OCI-M1 (cell line): ENCODE measurements at regions not wholly inside any gene's neighbourhood (a gene's known extent, or its start where the extent isn't known, plus 50 kb on each side); places are given as distances from the start of the nearest gene placed in this dataset.

Source experiments
- DNase-seq: peaks from one replicate; lab custom pipeline; 2025; lab: John Stamatoyannopoulos, UW

DNA sequence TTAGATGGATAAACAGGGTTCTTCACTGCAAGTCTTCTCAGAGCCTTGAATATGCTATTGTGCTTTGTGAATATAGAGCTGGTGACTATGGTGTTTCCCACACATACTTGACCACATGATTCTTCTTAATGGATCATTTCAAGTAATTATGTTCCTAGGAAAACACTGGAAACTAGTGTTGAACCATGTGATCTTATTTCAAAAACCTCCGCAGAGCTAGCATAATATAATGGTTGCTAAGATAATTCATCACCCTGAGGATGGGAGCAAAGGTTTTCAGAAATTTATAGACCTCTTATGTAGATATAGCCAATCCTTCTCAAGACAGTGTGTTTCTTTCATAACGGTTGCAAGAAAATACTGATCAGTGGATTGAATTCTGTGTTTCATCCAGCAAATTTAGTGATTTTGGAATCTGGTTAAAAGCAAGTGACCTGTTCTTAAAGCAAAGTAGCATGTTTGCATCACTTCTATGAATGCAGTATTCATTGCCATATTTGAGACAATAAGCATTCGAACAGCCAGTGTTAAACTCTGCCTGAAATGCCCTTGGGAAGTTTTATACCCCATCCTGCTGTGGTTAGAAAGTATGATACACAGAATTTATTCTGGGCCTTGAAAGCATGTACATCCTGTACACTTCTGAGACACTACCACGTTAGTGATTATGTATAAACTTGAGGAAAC, 341.0 kb upstream of the E2F7 start:
- no peak for DNase-seq

DNA sequence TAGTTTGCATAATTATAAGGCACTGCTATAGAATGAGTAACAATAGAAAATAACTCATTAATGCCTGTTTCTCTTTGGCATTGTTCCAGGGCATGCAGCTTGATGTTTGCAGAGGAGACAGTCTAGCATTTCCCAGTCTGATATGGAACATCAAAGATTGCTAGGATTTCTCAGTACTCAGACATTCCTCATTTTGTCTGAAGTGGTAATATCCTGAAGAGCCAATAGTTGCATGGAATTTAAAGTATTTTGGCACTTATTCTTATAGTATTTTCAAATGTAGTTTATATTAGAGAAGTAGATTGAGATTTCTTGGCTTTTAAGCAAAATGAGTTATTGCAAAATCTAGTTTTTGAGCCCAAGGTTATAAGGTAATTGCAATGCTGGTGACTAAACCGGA, 337.3 kb upstream of the E2F7 start:
- no peak for DNase-seq

DNA sequence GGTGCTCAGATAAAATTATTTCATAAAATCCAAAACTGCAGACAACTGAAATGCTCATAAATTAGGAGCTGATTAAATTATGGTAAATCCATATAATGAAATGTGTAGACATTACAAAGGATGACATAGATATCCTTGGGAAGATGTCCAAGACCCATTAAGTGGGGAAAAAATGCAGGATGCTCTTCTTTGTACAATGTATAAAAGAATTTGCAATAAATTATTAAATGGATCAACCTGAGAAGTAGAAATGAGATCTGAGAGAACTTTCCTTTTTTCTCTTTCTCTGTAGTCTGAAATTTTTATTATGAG, 336.4 kb upstream of the E2F7 start:
- DNase-seq, result no peak

DNA sequence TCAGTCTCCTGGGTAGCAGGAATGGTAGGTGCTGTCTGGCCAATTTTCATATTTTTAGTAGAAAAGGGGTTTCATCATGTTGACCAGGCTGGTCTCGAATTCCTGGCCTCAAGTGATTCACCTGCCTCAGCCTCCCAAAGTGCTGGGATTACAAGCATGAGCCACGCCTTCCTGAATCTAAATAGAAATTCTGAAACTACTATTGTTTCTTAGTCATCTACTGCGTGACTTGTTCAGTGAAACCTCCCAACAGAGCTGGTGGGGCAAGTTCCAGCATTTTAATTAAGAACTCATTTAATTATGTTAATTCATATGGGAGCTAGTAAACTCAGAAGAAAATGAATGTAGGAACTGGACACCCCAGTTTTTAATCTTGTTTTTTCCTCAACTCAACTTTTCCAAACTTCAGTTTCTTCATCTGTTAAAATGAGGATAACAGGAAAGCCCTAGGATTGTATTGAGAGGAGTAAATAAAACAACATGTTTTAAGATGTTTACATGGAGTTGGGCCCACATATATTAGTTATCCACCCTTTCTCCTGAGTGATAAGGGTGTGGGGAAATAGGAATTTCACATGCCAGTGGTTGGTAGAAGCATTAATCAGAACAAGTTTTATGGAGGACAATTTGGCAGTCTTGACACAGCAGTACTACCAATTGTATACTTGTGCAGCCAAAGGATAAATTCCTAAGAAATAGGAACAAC, 335.8 kb upstream of the E2F7 start:
- DNase-seq, result no peak

DNA sequence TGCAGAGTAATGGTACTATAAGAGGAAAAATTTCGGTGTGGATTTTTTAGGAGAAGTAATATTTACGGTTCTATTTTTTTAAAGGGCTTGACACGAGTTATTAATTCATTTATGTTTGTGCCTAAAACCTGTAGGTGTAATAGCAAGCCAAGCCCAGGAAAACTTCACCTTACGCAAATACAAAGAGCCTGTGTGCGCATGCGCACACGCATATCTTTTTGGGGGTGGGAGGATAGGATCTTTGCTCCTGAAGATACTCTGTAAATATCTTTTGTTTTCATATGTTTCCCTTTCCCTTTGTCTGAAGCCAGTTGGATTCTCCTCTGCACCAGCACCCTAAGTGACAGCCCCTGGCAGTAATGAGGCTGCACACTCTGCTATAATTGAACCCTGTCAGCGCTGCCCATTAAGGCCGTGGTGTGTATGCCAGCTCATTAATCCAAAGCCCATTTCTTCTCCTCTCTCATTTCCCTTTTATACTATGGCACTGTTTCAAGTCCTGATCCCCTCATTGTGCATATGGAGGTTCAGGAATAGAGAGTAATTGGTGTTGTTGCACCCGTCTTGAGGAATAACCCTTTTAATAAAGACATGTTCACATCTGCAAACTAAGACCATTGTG, 327.2 kb upstream of the E2F7 start:
- no peak for DNase-seq

DNA sequence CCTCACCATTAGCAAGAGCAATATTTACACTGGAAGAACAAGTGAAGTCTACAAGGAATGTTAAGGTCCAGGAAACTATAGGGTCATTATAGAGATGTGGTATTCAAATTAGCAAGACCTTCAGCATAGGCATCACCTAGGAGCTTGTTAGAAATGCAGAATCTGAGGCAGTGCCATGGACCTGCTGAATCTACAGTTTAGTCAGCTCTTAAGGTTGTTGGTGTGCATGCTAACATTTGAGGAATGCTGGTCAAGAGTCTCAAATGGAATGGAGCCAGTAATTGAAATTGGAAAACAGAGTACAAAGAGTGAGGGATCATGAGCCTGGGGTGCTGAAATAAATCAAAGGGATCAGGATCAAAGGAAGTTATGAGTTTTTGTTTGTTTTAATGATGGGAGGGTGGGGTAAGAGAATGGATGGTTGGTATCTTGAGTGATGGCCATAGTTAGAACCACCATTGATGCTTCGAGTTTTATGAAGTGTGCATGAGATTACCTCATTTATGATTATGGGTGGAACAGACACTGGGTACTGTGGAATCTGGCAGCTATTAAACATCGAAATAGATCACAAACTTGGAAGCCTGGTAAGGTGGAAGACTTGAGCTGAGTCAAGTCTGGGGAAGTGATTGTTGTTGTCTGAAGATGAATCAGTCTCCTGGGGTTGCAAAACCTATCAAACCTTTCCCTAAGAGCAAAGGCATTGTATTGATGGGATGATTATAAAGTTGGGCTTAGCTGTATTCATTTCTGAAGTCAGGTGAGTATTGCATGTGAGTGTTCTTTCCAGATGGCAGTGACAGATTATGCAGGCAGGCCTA, 323.3 kb upstream of the E2F7 start:
- no peak for DNase-seq

DNA sequence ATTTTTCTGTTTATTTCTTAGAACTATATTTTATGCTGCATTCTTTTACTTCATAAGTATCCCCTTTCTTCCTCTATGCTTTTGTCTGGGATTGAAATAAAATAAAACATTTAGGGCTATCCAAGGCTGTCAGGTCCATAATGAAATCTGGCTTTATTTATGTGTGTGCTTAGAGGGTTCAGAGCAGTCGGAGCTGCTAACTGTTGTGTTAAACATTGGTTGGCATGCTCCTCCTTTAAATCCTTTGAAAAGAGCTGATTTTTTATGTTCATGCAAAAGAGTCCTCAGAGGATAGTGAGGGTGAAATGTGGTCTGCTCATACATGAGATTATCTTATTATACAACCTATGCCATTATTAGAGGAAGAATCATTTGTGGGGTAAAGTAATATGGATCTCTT, 322.3 kb upstream of the E2F7 start:
- no peak for DNase-seq

DNA sequence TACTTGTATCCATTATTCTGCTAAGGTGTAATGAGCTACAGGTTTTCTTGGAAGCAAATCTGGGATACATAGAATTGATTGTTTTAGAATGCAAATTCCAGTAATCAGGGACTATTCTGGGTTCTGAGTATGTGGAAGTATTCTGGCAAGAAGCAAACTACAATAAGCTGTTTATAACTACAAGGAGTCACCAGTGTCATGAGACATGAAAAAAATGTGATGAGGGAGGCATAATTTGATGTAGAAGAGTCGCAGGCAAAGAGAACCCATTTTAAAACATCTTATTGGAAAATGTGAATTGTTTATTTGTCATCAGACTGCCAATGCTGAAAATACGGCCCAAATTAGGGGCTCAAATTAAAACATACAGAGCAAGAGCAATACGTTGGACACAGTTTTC, 321.8 kb upstream of the E2F7 start:
- DNase-seq, result no peak

DNA sequence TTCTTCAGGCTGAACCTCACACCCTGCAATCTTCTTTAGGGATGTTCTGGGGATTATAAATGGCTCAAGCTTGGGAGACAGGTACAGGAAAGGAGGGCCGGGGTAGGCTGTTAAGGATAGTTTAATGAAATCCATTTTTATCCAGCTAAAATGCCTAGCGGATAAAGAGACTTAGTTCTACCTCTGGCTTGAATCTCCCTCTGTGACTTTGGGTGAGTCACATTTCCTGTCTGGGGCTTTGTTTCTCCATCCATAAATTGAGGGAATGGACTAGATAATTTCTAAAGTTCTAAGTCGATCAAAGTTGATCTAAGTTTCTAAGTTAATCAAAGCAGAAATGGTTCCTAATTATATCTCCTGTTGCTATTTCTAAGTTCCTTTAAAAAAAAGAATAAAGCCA, 319.6 kb upstream of the E2F7 start:
- DNase-seq, result no peak

DNA sequence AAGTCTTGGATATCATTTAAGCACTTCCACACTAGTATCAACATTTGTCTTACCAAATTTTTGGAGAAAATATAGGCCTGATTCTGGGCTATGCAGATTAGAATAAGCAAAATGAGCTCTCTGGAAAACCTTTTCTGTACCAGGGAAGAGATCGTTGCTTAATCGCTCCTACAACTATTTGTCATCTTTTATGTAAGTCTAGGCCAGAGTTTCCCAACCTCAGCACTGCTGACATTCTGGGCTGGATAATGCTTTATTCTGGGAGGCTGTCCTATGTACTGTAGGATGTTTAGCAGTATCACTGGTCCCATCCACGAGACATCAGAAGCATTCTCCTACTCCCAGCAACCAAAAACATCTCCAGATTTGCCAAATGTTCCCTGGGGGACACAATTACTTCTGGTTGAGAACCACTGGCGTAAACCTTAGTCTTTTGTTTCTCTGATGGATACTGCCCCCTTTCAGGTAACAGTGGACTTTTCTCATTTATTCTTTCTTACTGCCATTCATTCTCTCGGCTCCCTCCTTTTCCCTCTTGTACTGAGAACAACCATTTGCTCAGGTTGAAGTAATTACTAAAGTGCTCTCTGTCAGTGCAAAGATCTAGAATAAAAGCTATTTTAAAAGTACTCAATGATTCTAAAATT, 316.9 kb upstream of the E2F7 start:
- DNase-seq, result no peak

DNA sequence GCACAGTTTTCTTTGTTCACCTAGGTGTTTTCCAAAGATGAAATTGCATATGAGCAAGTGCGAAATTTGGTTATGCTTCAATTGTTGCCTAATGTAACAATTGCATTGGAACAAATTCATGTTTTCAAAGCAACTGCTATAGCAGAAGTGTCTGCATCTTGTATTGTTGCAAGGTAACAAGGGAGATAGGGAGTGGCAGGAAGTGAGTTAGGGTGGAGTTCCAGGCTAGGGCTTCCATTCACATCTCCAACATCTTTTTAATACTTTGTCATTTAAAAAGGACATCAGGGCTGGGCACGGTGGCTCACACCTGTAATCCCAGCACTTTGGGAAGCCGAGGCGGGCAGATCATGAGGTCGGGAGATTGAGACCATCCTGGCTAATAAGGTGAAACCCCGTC, 312.3 kb upstream of the E2F7 start:
- no peak for DNase-seq

DNA sequence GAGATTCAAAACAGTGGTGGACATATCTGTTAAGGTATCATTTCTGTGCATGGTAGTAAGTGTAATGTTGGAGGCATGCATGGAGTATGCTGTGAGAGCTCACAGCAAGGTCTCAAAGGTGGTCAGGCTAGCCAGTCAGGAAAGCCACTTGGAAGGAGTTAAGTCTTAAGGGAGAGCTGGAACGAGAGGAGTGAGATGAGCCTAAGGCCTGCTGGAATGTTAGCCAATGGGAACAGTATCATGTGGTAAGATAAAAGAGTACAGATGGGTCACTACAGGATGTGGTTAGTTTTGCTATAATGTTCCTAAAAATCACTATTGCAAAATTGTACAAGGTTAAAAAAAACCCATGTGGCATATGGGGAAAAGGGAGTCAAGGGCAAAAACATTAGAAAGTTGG, 311.7 kb upstream of the E2F7 start:
- no peak for DNase-seq

DNA sequence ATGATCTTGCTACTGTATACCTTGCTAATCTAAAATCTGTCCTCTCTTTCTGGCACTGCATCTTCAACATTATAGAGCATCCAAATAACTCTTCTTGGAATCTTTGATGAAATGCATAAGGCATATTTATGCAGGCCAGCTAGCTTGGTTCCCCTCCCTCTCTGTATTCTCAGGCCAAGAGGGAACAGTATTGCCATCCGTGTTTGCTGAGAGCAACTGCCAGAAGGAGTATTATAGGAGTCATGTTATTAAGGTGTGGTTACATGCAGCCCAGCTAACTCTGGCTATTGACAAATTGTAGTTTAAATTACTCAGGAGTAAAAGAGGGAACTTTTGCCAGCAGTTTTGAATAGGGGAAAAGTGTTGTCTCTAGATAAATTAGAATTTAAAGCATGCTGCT, 309.3 kb upstream of the E2F7 start:
- no peak for DNase-seq

DNA sequence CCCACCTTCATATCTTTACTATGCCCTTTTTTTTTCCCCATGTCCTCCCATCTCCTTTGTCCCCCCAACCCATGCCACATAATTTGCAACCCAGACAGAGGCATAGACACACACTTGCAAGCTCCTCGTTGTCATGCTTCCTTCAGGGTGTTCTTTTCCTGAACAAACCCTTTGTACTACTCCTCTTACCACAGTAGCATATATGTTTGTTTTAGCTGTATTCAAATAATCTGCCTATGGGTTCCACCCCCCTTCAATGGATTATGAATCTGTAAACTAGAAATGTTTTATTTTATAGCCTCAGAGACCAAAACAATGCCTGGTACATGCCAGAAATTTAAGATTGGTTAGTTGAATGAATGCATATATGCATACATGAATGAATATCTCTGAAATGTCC, 307.1 kb upstream of the E2F7 start:
- no peak for DNase-seq

DNA sequence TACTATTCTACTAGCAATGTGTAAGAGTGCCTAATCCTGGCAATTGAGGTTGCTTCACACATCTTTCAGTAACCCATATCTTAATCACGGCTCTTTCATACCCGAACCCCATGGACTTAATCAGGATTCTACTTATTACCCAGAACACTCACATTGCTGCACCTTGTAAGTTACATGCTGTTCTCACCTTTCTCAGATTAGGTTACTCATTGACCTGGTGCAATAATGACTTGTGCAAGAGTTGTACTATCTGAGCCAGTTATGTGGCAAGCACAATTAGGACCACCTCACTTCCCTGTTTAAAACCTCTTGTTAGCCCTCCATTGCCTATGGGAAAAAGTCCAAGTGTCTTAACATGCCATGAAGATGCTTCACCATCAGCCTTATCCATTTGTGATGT, 306.7 kb upstream of the E2F7 start:
- no peak for DNase-seq

DNA sequence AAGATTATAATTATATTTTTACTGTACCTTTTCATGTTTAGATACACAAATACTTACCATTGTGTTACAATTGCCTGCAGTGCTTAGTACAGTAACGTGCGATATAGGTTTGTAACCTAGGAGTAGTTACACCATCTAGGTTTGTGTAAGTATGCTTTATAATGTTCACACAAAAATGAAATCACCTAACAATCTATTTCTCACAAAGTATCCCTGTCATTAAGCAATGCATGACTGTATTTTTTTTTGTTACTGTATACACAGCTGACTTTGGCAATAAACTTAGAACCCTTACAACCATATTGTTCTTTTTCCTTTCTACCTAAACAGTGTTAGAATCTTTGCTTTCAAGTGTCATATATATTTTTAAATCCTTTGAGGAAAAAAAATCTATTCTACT, 303.0 kb upstream of the E2F7 start:
- DNase-seq, result no peak

DNA sequence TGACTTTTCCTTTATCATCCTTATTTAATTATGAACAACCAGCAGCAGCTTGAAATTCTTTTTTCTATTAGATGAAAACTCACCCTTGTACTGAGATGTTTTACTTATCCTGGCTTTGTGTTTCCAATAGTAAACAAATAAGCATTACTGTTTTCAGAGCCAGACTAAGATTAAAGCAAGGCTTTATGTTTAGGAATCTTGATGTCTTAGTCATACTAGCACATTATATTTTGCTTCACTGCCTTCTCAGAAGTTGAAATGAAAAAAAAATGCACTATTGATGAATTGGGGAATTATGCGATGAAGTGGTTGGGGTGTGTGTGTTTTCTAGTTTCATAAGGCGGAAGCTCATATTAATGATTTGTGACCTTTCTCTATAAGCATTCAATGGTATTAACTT, 301.2 kb upstream of the E2F7 start:
- no peak for DNase-seq

DNA sequence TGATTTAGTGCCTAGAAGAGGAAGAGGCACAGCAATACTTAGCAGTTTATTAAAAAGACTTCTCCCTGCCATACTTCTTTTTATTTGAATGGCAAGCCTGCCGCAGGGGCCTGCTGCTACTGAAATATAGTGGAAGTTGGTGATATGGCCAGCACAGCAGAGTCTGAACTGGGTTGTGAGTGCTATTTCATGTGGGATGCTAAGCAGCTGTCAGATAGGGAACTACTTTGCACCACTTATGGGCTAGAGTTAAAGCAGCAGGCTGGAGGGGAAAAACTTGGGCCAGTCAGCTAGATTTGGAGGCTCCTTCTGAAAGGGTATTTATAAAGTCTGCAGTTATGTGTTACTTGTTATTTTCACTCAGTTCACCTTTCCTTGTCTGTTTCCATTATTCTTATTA, 299.0 kb upstream of the E2F7 start:
- DNase-seq, result no peak

DNA sequence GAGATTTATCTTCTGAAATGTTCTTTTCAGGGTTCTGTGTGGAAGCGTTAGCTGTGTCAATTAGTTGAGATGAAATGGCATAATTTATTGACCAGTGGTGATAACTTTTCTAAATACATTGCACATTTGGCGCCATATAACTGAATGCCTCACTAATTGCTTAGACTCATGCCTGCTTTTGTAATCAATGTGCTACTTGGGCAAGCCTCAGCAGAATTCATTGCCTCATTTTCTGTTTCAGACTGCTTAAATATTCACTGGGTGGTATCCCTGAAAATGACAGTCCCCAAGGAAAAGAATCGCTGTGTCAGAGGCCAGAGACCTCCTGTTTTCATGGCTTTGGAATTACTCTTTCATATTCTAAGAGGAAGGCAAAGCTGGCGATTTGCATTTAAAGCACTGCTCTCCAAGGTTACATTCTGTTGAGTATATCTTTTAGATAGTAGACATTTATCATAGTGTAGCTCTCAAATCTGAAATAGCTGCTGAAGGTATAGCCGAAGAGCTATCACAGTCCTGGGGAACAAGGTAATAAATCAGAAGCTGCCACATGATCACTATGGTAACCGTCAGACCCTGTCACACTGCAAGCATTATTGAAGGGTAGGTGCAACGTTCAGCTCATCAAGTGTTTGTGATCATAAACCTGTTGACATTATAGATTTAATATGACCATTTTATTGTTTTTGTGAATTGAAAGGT, 297.3 kb upstream of the E2F7 start:
- no peak for DNase-seq

DNA sequence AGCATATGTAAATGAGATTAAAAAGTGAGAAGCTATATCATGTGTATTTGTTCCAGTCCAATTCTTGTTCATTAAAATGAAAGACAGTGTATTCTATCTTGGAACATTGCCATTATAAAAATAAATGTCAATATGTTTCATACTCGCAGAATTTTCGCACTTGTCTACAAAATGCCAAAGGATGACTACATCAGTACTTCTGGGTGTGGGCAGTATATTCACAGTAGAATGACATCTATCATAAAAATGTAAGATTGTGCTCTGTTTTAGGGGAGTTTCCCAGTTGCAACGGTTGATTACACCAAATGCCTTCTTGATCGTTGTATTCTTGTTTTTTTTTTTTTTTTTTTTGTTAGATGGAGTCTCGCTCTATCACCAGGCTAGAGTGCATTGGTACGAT, 292.3 kb upstream of the E2F7 start:
- no peak for DNase-seq

DNA sequence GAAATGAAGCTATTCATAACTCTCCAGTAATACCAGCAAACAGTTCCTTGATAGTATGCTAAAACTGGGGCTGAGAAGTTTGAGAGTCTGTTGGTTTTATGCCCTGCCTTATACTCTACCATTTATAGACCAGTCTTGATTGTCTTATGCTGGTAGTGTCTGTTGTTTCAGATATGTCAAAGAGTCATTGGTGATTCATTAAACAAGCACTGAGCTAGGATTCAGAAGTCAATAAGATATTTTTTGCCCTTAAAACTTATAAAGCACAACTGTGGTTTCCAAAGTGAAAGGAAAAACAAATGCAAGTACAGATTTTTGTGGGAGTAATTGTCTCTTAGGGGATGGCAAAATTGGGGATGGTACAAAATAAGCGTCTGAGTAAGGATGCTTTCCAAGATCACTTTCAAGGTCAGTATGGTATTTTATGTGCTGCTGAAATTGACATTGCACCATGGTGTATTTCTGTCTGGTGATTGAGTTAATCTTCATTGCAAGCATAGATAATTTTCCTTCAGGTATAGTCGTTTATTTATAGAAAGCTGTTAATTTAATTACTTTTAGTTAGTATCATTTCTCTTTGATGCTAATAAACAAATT, 289.5 kb upstream of the E2F7 start:
- DNase-seq, result no peak
